Progenitor cell of endocrine pancreas (in vitro differentiated cells): ENCODE measurements at regions not wholly inside any gene's neighbourhood (a gene's known extent, or its start where the extent isn't known, plus 50 kb on each side); places are given as distances from the start of the nearest gene placed in this dataset.
"Not testable (repeated sequence)": the region's sequence is repeated elsewhere in the genome, so short reads cannot be mapped to it uniquely, and the experiment has no call there.

Experiments used
- DNase-seq: peaks from one replicate; pipeline ENCODE4 v3.0.0; 2021; ENCODE audit warnings: low spot score; ENCODE audit not compliant: unreplicated experiment
- H3K27ac Mint-ChIP-seq: 2 replicates; pipeline ENCODE4 v1.8.0; 2021; ENCODE audit warnings: mild to moderate bottlenecking, moderate library complexity, mixed read lengths
- H3K27me3 Mint-ChIP-seq: 2 replicates; pipeline ENCODE4 v1.8.0; 2021; ENCODE audit warnings: mixed read lengths
- H3K36me3 Mint-ChIP-seq: 2 replicates; pipeline ENCODE4 v1.8.0; 2022; ENCODE audit warnings: mixed read lengths; ENCODE audit not compliant: insufficient read depth
- H3K4me1 Mint-ChIP-seq: 2 replicates; pipeline ENCODE4 v1.8.0; 2021; ENCODE audit warnings: low read depth, mixed read lengths
- H3K4me3 Mint-ChIP-seq: 2 replicates; pipeline ENCODE4 v1.8.0; 2021; ENCODE audit warnings: low read depth, mild to moderate bottlenecking, moderate library complexity, mixed read lengths
- H3K9me3 Mint-ChIP-seq: 2 replicates; pipeline ENCODE4 v1.8.0; 2021; ENCODE audit warnings: low read depth, mixed read lengths
- TF ChIP-seq, protein P1 (sequence below): fragments of 200-600 bp; sonication (generic); IDR thresholded peaks from one replicate; pipeline ENCODE4 v1.5.0; 2021; ENCODE audit warnings: antibody characterized with exemption, mild to moderate bottlenecking; ENCODE audit not compliant: unreplicated experiment

- Mint-ChIP-seq H3K4me1 (peaks cover 3% of the 10 kb centered on the region), H3K36me3 (no peaks in the 10 kb centered on the region), H3K27ac (no peak overlapping the region), H3K4me3 (no peak overlapping the region), H3K27me3 (no peaks in the 10 kb centered on the region), H3K9me3 (no peaks in the 10 kb centered on the region)
- TF ChIP-seq, protein P1, sequence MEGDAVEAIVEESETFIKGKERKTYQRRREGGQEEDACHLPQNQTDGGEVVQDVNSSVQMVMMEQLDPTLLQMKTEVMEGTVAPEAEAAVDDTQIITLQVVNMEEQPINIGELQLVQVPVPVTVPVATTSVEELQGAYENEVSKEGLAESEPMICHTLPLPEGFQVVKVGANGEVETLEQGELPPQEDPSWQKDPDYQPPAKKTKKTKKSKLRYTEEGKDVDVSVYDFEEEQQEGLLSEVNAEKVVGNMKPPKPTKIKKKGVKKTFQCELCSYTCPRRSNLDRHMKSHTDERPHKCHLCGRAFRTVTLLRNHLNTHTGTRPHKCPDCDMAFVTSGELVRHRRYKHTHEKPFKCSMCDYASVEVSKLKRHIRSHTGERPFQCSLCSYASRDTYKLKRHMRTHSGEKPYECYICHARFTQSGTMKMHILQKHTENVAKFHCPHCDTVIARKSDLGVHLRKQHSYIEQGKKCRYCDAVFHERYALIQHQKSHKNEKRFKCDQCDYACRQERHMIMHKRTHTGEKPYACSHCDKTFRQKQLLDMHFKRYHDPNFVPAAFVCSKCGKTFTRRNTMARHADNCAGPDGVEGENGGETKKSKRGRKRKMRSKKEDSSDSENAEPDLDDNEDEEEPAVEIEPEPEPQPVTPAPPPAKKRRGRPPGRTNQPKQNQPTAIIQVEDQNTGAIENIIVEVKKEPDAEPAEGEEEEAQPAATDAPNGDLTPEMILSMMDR, result no peak
- no peak for DNase-seq
Measured at GRCh38 chr4:186840771-186841301, 117.2 kb upstream of the FAT1 start.

DNA sequence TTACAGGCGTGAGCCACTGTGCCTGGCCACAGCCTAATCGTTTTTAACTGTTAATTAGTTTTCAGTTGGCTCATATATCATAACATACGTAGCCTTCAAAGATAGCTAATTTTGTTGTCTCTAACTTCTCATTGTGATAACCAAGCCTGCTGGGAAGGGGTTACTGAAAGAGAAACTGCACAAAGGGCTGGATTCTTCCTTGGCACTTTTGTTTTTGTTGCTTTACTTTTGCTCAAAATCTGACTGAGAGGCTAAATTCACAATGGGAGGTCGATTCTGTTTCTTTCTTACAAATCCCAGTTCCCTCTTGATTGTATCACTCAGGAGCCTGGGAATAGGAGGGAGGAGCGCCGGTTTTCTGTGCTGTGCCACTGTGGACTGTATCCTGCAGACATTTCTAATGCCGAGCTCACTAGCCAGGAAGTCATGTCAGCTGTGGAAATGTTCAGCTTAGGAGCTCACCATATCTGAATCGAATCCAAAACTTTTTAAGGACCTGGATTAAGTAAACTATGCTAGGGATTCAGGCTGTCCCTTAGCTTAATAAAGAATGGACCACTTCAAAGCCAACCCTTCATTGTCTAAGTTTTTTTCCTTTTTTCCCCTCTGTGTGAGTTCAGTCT, 120.5 kb upstream of the FAT1 start:
- TF ChIP-seq, protein P1, result no peak

DNA sequence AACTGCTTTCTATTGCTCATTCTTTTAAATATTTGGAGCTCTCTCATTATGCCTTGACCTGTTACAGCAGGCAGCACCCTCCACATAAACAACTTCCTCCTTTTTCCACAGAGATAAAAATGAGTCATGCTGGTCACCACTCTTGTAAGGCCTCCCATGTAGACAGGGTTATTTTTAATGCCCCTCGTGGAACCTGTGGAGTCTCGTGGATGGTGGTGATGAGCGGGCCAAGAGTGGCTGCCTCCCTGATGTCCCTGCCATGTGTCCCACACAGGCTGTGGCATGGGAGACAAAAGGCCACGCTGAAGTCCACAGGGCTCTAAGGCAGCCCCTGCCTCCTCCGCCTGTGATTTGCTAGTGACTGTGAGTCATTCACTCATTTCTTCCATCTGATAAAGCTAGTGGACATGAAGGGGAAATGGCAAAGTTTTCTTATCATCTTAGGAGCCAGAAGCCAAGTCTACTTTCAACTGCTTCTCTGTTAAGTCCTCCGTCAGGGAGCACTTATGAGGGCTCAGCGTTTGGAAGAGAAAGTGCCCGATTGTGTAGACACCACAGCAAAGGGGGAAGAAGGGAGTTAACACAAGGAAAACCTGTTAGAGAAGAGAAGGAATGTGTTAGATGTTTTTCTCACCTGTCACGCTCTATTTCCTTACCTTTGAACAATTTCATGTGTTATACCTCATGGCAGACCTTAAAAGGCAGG, 121.6 kb upstream of the FAT1 start:
- Mint-ChIP-seq H3K27ac (peak overlapping the region; percentile 19), H3K4me3 (no peak overlapping the region), H3K4me1 (peaks cover 3% of the 10 kb centered on the region), H3K36me3 (no peaks in the 10 kb centered on the region), H3K27me3 (no peaks in the 10 kb centered on the region), H3K9me3 (peaks cover 4% of the 10 kb centered on the region)
- DNase-seq, result no peak
- TF ChIP-seq, protein P1, result no peak

More for the DNA sequence above, 120.5 kb upstream of the FAT1 start:
- DNase-seq, result no peak
- Mint-ChIP-seq H3K4me3 (no peak overlapping the region), H3K27ac (peak overlapping the region; percentile 4), H3K4me1 (peaks cover 3% of the 10 kb centered on the region), H3K36me3 (no peaks in the 10 kb centered on the region), H3K27me3 (no peaks in the 10 kb centered on the region), H3K9me3 (no peaks in the 10 kb centered on the region)

DNA sequence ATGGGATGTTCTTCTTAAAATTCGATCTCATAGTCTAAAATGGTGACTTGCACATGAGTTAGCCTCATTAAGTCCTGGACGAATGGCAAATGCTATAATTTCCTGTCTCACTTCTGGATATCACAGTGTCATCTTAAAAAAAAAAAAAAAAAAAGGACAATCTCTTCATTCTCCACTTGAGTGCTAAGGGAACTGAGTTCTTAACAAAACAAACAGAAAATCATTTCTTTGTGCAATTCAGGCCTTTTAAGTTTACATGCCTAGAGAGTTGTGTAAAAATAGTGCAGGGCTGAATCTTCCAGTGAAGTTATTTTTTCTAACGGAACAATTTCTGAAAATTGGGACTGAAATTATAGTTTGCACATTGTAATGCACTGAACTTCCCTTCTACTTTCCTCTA, 122.8 kb upstream of the FAT1 start:
- no peaks in the 10 kb centered on the region for H3K27me3 Mint-ChIP-seq
- H3K4me3 Mint-ChIP-seq, result no peak overlapping the region
- H3K9me3 Mint-ChIP-seq, result peaks cover 15% of the 10 kb centered on the region
- TF ChIP-seq, protein P1, result no peak
- H3K4me1 Mint-ChIP-seq, result peaks cover 3% of the 10 kb centered on the region
- no peak for DNase-seq
- H3K27ac Mint-ChIP-seq, result no peak overlapping the region
- H3K36me3 Mint-ChIP-seq, result peaks cover 1% of the 10 kb centered on the region

- not testable (repeated sequence) for H3K4me3 Mint-ChIP-seq, H3K27ac Mint-ChIP-seq, H3K36me3 Mint-ChIP-seq, H3K27me3 Mint-ChIP-seq, H3K4me1 Mint-ChIP-seq, DNase-seq
- peaks cover 18% of the 10 kb centered on the region for H3K9me3 Mint-ChIP-seq
Measured at GRCh38 chr4:186847429-186848131, 123.9 kb upstream of the FAT1 start.
